SU-DHL-6 (cell line): ENCODE measurements at regions not wholly inside any gene's neighbourhood (a gene's known extent, or its start where the extent isn't known, plus 50 kb on each side); places are given as distances from the start of the nearest gene placed in this dataset.

ENCODE experiments used
- EZH2phosphoT487 ChIP-seq: fragments of 200-600 bp; sonication (generic), shearing (Covaris generic); conservative IDR thresholded peaks from 2 replicates; pipeline ENCODE4 v1.6.1; 2018; ENCODE audit warnings: mild to moderate bottlenecking, antibody characterized with exemption, low read length, moderate library complexity, mixed read lengths
- TF ChIP-seq, protein P1 (sequence below): fragments of 200-600 bp; sonication (generic); IDR thresholded peaks from one replicate; pipeline ENCODE4 v1.5.1; 2017; ENCODE audit warnings: antibody characterized with exemption, mild to moderate bottlenecking, low read length, moderate library complexity; ENCODE audit not compliant: insufficient read depth, poor library complexity, severe bottlenecking

DNA sequence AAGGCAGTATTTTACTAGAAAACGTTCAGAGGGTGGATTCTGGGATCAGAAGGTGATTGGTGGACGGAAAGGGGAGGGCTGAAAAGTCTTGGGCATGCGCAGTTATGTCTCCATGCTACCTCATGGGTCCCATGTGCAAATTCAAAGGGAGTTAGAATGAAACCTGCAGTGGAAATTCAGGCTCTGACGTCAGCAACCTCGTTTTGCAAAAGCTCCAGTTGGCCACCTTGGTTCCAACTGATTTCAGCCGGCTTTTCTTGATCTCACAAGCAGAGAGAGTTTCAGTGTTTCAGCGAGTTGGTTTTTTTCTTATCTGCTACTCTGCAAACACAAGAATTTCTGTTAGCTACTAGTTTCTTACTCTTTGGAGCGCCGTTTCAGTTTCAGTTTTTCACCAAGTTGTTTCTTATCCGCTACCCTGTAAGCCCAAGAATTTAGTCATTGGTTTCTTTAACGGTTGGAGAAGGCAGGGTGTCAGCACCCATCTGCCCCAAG, 69.8 kb upstream of the PGBD5 start:
- TF ChIP-seq, protein P1, sequence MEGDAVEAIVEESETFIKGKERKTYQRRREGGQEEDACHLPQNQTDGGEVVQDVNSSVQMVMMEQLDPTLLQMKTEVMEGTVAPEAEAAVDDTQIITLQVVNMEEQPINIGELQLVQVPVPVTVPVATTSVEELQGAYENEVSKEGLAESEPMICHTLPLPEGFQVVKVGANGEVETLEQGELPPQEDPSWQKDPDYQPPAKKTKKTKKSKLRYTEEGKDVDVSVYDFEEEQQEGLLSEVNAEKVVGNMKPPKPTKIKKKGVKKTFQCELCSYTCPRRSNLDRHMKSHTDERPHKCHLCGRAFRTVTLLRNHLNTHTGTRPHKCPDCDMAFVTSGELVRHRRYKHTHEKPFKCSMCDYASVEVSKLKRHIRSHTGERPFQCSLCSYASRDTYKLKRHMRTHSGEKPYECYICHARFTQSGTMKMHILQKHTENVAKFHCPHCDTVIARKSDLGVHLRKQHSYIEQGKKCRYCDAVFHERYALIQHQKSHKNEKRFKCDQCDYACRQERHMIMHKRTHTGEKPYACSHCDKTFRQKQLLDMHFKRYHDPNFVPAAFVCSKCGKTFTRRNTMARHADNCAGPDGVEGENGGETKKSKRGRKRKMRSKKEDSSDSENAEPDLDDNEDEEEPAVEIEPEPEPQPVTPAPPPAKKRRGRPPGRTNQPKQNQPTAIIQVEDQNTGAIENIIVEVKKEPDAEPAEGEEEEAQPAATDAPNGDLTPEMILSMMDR: no peak
- TF ChIP-seq EZH2phosphoT487: no peak
